H7 (cell line): ENCODE measurements at regions not wholly inside any gene's neighbourhood (a gene's known extent, or its start where the extent isn't known, plus 50 kb on each side); places are given as distances from the start of the nearest gene placed in this dataset.
A peak's percentile ranks its signal among the peaks of the same experiment; 100 is the strongest.
"Not testable (repeated sequence)": the region's sequence is repeated elsewhere in the genome, so short reads cannot be mapped to it uniquely, and the experiment has no call there.

Experiments used
- DNase-seq: peaks from one replicate; pipeline ENCODE4 v3.0.0; 2012
- H3K27me3 ChIP-seq: 2 replicates; pipeline ENCODE4 v1.6.0; 2011; ENCODE audit warnings: mild to moderate bottlenecking, low read length; ENCODE audit not compliant: control insufficient read depth, insufficient read depth
- H3K36me3 ChIP-seq: replicated peaks from 2 replicates; pipeline ENCODE4 v1.5.1; 2011; ENCODE audit warnings: low read length; ENCODE audit not compliant: control insufficient read depth, insufficient read depth
- H3K4me3 ChIP-seq: 2 replicates; pipeline ENCODE4 v1.5.1; 2011; ENCODE audit warnings: low read depth, mild to moderate bottlenecking, control low read depth, low read length, moderate library complexity; ENCODE audit not compliant: insufficient read depth

DNA sequence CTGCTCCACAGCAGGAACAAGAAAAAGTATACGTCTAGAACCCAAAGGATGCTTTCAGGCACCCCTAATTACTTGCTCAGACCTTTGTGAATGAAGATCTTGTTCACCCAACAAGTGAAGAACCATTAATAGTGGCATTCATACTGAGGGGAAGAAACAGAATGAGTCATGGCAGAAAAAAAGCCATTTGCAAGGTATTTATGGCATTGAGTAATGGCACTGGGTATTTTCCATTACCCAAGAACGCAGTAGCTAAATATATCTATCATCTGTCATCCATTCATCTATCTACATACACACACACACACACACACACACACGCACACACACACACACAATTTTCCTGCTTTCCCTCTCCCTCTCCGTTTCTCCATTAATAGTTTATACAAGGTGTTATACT, 56.4 kb upstream of the XIRP2 start:
- no peak for DNase-seq
- H3K27me3 ChIP-seq = no peaks in the 10 kb centered on the region
- H3K36me3 ChIP-seq = no peaks in the 10 kb centered on the region
- H3K4me3 ChIP-seq = no peak overlapping the region

DNA sequence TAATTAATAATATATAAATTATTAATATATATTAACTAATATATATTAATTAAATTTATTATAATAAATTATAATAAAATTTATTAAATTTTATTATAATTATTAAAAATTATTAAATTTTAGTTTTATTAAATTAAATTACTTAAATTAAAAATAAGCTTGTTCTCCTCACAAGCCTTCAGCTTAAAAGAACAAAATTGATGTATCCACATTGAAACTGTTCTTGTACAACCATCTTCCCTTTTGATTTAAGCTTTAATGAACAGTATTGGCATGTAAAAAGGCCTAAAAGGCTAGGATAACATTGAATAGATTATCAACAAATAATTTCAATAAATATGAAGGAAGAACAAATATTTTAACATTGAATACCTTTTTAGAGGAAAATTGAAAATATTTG, 62.4 kb upstream of the XIRP2 start:
- Histone ChIP-seq H3K4me3 (no peak overlapping the region), H3K27me3 (no peaks in the 10 kb centered on the region), H3K36me3 (no peaks in the 10 kb centered on the region)
- no peak for DNase-seq

DNA sequence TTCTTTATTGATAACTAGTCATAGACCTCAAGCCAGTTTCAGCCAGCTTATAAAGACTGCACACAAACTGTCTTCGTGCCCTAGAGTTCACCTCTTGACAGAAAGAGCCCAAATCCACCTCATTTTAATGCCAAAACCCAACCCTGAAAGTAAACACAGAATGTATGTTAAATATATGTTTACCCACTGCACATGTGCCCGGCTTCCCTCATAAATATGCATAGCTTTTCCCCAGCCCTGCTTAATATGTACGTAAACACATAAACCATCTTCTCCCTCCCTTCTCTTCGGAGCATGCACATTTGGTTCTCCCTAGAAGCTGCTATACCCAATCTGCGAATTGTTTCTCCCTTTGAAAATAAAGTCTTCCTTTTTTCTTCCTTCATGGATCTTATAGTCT, 73.9 kb upstream of the XIRP2 start:
- no peak for DNase-seq
- Histone ChIP-seq H3K36me3 (no peaks in the 10 kb centered on the region), H3K27me3 (no peaks in the 10 kb centered on the region), H3K4me3 (no peak overlapping the region)

- no peaks in the 10 kb centered on the region for H3K27me3 ChIP-seq
- no peaks in the 10 kb centered on the region for H3K36me3 ChIP-seq
- no peak overlapping the region for H3K4me3 ChIP-seq
- DNase-seq = no peak
Measured at GRCh38 chr2:166812166-166812891, 76.0 kb upstream of the XIRP2 start.

GRCh38 chr2:166805753-166806152, 82.5 kb upstream of the XIRP2 start:
- peak; percentile 0 for DNase-seq
- H3K27me3 ChIP-seq = no peaks in the 10 kb centered on the region
- no peaks in the 10 kb centered on the region for H3K36me3 ChIP-seq
- no peak overlapping the region for H3K4me3 ChIP-seq

- DNase-seq = no peak
- no peaks in the 10 kb centered on the region for H3K27me3 ChIP-seq
- no peaks in the 10 kb centered on the region for H3K36me3 ChIP-seq
Measured at GRCh38 chr2:166803373-166804000, 84.8 kb upstream of the XIRP2 start.

GRCh38 chr2:166802475-166802874, 85.8 kb upstream of the XIRP2 start:
- no peak for DNase-seq
- Histone ChIP-seq H3K4me3 (no peak overlapping the region), H3K36me3 (no peaks in the 10 kb centered on the region), H3K27me3 (no peaks in the 10 kb centered on the region)

More at GRCh38 chr2:166803373-166804000, 84.8 kb upstream of the XIRP2 start:
- no peak overlapping the region for H3K4me3 ChIP-seq

DNA sequence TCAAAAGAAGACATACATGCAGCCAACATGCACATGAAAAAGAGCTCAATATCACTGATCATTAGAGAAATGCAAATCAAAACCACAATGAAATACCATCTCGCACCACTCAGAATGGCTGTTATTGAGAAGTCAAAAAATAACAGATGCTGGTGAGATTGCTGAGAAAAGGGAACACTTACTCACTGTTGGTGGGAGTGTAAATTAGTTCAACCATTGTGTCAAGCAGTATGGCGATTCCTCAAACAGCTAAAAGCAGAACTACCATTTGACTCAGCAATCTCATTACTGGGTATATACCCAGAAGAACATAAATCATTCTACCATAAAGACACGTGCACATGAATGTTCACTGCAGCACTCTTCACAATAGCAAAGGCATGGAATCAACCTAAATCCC, 95.5 kb upstream of the XIRP2 start:
- Histone ChIP-seq H3K27me3 (no peaks in the 10 kb centered on the region), H3K4me3 (no peak overlapping the region)
- DNase-seq = no peak

GRCh38 chr2:166786707-166787106, 101.6 kb upstream of the XIRP2 start:
- H3K27me3 ChIP-seq = no peaks in the 10 kb centered on the region
- H3K4me3 ChIP-seq = no peak overlapping the region
- DNase-seq = no peak
- H3K36me3 ChIP-seq = no peaks in the 10 kb centered on the region

More for the DNA sequence above, 95.5 kb upstream of the XIRP2 start:
- H3K36me3 ChIP-seq = no peaks in the 10 kb centered on the region

- H3K4me3 ChIP-seq = no peak overlapping the region
- no peaks in the 10 kb centered on the region for H3K36me3 ChIP-seq
- H3K27me3 ChIP-seq = no peaks in the 10 kb centered on the region
- no peak for DNase-seq
Measured at GRCh38 chr2:166784296-166784946, 103.9 kb upstream of the XIRP2 start.

DNA sequence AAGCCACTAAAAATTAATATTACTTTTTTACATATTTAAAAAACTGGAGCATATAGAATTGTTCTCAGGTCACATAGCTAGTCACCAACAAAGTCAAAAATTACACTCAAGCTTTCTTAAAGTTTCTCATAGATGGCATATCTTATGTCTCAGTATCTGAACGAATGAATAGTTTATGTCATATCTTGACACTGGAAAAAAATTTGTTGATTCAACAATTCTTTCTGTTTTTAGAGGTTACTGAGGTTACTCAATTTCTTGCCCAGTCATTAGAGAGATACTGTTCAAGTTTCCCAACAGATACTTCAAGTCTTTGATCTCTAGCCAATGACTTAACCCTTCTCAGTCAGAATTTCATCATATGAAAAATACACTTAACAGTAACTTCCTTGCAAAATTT, 113.1 kb upstream of the XIRP2 start:
- no peak for DNase-seq
- Histone ChIP-seq H3K36me3 (no peaks in the 10 kb centered on the region), H3K4me3 (no peak overlapping the region), H3K27me3 (no peaks in the 10 kb centered on the region)

GRCh38 chr2:166773308-166773949, 114.9 kb upstream of the XIRP2 start:
- no peak overlapping the region for H3K4me3 ChIP-seq
- no peaks in the 10 kb centered on the region for H3K27me3 ChIP-seq
- DNase-seq = peak; percentile 0
- H3K36me3 ChIP-seq = no peaks in the 10 kb centered on the region

- Histone ChIP-seq H3K4me3 (no peak overlapping the region), H3K27me3 (no peaks in the 10 kb centered on the region), H3K36me3 (no peaks in the 10 kb centered on the region)
- no peak for DNase-seq
Measured at GRCh38 chr2:166768393-166769123, 119.7 kb upstream of the XIRP2 start.

DNA sequence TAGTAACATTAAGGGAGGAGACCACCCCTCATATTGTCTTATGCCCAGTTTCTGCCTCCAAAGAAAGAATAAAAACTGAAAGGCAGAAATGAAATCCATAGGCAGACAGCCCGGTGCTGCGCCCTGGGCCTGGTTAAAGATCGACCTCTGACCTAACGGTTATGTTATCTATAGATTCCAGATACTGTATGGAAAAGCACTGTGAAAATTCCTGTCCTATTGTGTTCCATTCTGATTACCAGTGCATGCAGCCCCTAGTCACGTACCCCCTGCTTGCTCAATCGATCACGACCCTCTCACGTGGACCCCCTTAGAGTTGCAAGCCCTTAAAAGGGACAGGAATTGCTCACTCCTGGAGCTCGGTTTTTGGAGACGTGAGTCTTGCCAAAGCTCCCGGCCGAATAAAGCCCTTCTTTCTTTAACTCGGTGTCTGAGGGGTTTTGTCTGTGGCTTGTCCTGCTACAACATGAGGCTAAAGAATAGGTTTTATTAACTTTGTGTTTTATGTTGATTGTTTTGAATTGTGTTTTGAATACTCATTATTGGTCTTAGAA, 121.4 kb upstream of the XIRP2 start:
- DNase-seq, H3K27me3 ChIP-seq, H3K4me3 ChIP-seq, H3K36me3 ChIP-seq: not testable (repeated sequence)
